ENCODE measurements at regions not wholly inside any gene's neighbourhood (a gene's known extent, or its start where the extent isn't known, plus 50 kb on each side); places are given as distances from the start of the nearest gene placed in this dataset.

- no peak for TF ChIP-seq ATF2 (IDR thresholded peaks at IDR 0.05; ENCODE audit: low read length)
Observed at GRCh38 chr20:6703656-6704055, 63.8 kb upstream of the BMP2 start (continued).
